Tibial nerve (tissue), 4 donors: ENCODE measurements at regions not wholly inside any gene's neighbourhood (a gene's known extent, or its start where the extent isn't known, plus 50 kb on each side); places are given as distances from the start of the nearest gene placed in this dataset.

Experiments
- DNase-seq, 2 donors: peaks; one replicate each; pipeline ENCODE4 v3.0.0-alpha.2; 2019; ENCODE audit warnings: low spot score in 2 of 2
- H3K27ac ChIP-seq, 4 donors: fragments of 200-600 bp; sonication (generic) in 3 of 4; one replicate each; pipeline ENCODE4 v1.5.1; 2017 to 2019; ENCODE audit warnings: mild to moderate bottlenecking in 1 of 4
- H3K27me3 ChIP-seq, 2 donors: fragments of 200-600 bp; sonication (generic) in 1 of 2; one replicate each; pipeline versions ENCODE4 v1.5.1 to v1.6.0; 2017 to 2019
- H3K36me3 ChIP-seq, 3 donors: fragments of 200-600 bp; sonication (generic); one replicate each; pipeline ENCODE4 v1.5.1; 2018 to 2019
- H3K4me1 ChIP-seq, 4 donors: fragments of 200-600 bp; sonication (generic) in 3 of 4; one replicate each; pipeline ENCODE4 v1.5.1; 2017 to 2019
- H3K4me3 ChIP-seq, 4 donors: fragments of 200-600 bp; sonication (generic) in 3 of 4; one replicate each; pipeline ENCODE4 v1.5.1; 2017 to 2019; ENCODE audit warnings: mild to moderate bottlenecking in 1 of 4, moderate library complexity in 1 of 4
- H3K9me3 ChIP-seq, 4 donors: fragments of 200-600 bp; sonication (generic) in 3 of 4; one replicate each; pipeline ENCODE4 v1.5.1; 2017 to 2019
- EP300 ChIP-seq, 2 donors: sonication (generic); formaldehyde crosslinking; IDR thresholded peaks; one replicate each; pipeline ENCODE4 v1.6.1; 2017; ENCODE audit warnings: antibody characterized with exemption in 2 of 2, mild to moderate bottlenecking in 1 of 2
- POLR2A ChIP-seq, 2 donors: fragments of 450-650 bp; IDR thresholded peaks; one replicate each; pipeline ENCODE4 v1.6.1; 2017; ENCODE audit warnings: antibody characterized with exemption in 2 of 2, mild to moderate bottlenecking in 2 of 2, moderate library complexity in 2 of 2
- WGBS, 2 donors: methylation state at CpG; one replicate each; pipeline ENCODE4 v1.1.5; 2018; 5-methylcytosine and 5-hydroxymethylcytosine counted together
- TF ChIP-seq, protein P1 (sequence below), 5 experiments: fragments of 200-600 bp in 3 of 5; fragments of 450-650 bp in 2 of 5; sonication (generic) in 3 of 5; IDR thresholded peaks; one replicate each; pipeline ENCODE4 v1.5.1; 2016 to 2019; ENCODE audit warnings: antibody characterized with exemption in 5 of 5, mild to moderate bottlenecking in 3 of 5, moderate library complexity in 2 of 5

DNA sequence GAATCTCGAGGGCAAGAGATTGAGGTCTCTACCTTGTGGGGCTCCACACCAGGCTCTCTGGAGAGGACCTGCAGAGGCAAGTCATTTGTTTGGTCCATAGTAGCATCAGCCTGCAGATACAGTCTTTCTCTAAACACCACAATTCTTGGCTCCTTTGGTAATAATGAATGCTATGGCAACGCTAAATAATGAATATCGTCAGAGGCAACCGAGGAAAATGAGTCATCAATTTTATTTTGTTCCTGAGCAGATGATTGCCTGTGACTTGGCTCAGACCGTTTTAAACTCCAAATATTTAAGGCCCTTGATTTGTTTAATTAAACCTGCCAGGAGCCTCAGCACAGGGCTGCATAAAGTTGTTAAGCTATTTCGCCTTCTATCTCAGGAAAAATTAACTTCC, 924.1 kb upstream of the TMEM132C start:
- Histone ChIP-seq H3K27me3 (no peaks in the 10 kb centered on the region), H3K9me3 (peaks cover 0 to 6% (median 0%) of the 10 kb centered on the region in 4 donors), H3K27ac (no peak overlapping the region), H3K4me3 (no peak overlapping the region), H3K36me3 (no peaks in the 10 kb centered on the region), H3K4me1 (no peaks in the 10 kb centered on the region)
- TF ChIP-seq EP300 (IDR thresholded peaks at IDR 0.05) (no peak), POLR2A (IDR thresholded peaks at IDR 0.05) (no peak)
- TF ChIP-seq, protein P1, sequence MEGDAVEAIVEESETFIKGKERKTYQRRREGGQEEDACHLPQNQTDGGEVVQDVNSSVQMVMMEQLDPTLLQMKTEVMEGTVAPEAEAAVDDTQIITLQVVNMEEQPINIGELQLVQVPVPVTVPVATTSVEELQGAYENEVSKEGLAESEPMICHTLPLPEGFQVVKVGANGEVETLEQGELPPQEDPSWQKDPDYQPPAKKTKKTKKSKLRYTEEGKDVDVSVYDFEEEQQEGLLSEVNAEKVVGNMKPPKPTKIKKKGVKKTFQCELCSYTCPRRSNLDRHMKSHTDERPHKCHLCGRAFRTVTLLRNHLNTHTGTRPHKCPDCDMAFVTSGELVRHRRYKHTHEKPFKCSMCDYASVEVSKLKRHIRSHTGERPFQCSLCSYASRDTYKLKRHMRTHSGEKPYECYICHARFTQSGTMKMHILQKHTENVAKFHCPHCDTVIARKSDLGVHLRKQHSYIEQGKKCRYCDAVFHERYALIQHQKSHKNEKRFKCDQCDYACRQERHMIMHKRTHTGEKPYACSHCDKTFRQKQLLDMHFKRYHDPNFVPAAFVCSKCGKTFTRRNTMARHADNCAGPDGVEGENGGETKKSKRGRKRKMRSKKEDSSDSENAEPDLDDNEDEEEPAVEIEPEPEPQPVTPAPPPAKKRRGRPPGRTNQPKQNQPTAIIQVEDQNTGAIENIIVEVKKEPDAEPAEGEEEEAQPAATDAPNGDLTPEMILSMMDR (IDR thresholded peaks at IDR 0.05), result no peak
- DNase-seq, result no peak
- 75 to 77% methylated on average over 6 of the region's 6 CpGs for WGBS, 2 donors

DNA sequence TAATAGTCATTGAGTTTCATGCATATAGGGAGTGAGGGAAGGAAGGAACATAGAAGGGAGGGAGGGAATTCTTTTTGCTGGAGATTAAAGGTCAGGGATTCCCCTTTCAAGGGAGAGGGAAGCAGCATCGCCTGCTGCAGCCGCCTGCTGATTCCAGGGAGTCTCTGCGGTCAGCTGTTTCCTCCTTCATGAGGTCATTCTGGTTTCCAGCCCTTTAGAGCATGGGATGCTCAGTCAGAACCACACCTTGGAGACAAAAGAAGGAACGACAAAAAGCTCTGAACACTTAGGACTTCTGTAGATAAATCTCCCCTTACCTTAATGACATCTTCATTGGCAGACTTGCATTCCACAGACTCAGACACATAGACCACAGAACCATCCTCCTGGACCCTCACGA, 923.0 kb upstream of the TMEM132C start:
- TF ChIP-seq EP300 (IDR thresholded peaks at IDR 0.05) (no peak), POLR2A (IDR thresholded peaks at IDR 0.05) (no peak)
- TF ChIP-seq, protein P1 (IDR thresholded peaks at IDR 0.05), result no peak
- WGBS, 2 donors, result 49 to 50% methylated on average over 5 of the region's 5 CpGs
- peaks cover 0 to 6% (median 0%) of the 10 kb centered on the region in 4 donors for H3K9me3 ChIP-seq
- no peak overlapping the region for H3K4me3 ChIP-seq
- H3K27me3 ChIP-seq, result no peaks in the 10 kb centered on the region
- H3K27ac ChIP-seq, result no peak overlapping the region
- no peak for DNase-seq
- H3K4me1 ChIP-seq, result no peaks in the 10 kb centered on the region
- no peaks in the 10 kb centered on the region for H3K36me3 ChIP-seq

DNA sequence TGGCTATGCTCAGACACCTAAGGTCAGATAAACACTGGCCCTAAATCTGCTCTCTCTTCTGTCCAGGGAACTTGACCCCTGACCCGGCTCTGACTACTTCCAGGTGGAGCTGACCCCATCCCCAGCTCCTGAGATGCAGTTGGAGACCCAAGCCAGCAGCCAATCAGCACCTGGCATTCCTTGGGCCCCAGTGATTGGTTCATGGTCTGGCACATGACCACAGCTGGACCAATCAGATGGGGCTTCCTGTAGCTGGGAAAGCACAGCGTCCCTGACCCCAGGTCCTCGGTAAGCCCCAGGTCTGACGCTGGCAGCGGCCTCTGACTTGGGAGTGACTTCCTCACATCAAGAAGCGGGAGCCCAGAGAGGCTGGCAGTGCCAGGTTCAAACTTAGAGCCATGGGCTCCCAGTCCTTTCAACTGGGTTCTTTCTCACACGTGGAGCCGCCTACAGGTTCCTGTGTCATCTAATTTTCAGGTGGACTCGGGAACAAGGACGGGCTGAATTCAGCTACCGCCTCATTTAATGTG, 915.4 kb upstream of the TMEM132C start:
- Histone ChIP-seq H3K27me3 (no peaks in the 10 kb centered on the region), H3K36me3 (no peaks in the 10 kb centered on the region), H3K9me3 (peaks cover 0 to 5% (median 0%) of the 10 kb centered on the region in 4 donors), H3K4me1 (no peaks in the 10 kb centered on the region), H3K27ac (no peak overlapping the region), H3K4me3 (no peak overlapping the region)
- 89% methylated on average over 10 to 11 of the region's 11 CpGs for WGBS, 2 donors
- no peak for TF ChIP-seq EP300 (IDR thresholded peaks at IDR 0.05)
- TF ChIP-seq, protein P1 (IDR thresholded peaks at IDR 0.05), result no peak
- TF ChIP-seq POLR2A (IDR thresholded peaks at IDR 0.05), result no peak
- DNase-seq, result no peak

DNA sequence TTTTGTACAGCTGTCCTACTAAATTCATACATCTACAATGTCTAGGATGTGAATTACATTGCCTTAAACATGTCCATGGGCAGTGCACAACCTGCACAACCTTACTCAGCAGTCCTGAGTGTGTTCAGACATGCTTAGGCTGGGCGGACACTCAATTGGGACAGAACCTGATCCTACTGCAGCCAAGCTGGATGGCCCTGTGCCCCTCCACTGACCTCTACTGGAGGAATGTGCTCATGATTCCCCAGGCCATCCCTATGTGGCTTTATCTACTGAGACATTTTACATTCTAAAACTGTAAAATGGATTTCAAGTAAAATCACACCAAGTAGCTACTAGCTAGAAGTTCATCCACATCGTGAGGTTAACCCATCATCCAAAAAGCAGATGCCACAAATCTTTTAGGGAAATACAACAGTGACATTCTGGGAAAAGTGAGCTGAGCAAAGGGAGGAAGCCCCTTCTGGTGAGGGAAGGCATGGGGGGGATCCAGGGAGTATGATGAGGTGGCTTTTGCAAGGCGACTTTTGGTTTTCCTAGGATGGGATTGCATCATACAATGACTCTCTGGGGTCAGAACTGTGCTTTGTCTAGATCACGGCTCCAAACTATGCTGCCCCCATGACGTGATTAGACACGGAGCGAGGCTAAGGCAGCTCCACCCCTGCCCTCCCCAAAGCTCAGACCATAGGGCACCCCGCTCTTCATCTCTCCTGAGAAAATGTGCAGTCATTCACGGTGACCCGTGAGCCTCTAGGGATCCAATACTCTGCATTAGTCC, 911.7 kb upstream of the TMEM132C start:
- 45 to 48% methylated on average over 9 to 10 of the region's 10 CpGs for WGBS, 2 donors
- no peaks in the 10 kb centered on the region for H3K9me3 ChIP-seq
- DNase-seq, result no peak
- H3K4me3 ChIP-seq, result no peak overlapping the region
- no peaks in the 10 kb centered on the region for H3K27me3 ChIP-seq
- no peaks in the 10 kb centered on the region for H3K36me3 ChIP-seq
- TF ChIP-seq POLR2A (IDR thresholded peaks at IDR 0.05) (no peak), EP300 (IDR thresholded peaks at IDR 0.05) (no peak)
- TF ChIP-seq, protein P1 (IDR thresholded peaks at IDR 0.05), result no peak
- no peaks in the 10 kb centered on the region for H3K4me1 ChIP-seq
- no peak overlapping the region for H3K27ac ChIP-seq

DNA sequence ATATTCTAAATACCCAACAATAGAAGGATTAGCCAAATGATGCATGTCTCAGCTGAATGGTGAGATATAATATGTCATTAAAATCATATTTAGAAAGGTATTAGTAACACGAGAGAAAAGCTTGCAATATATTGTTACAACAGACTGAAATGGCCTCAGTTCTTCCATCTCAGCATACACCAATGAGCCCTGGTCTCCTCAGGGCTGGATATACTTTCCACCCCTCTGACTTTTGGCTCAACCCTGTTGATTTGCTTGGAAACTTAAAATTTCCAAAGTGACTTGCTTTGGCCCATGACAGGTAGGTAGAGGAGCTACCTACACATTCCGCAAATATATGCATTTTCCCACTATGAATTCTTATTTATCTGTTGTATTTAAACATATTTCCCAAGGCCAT, 908.1 kb upstream of the TMEM132C start:
- no peaks in the 10 kb centered on the region for H3K36me3 ChIP-seq
- H3K27me3 ChIP-seq, result no peaks in the 10 kb centered on the region
- 79 to 80% methylated on average over 2 of the region's 2 CpGs for WGBS, 2 donors
- no peak overlapping the region for H3K4me3 ChIP-seq
- DNase-seq, result no peak
- no peaks in the 10 kb centered on the region for H3K4me1 ChIP-seq
- H3K9me3 ChIP-seq, result no peaks in the 10 kb centered on the region
- TF ChIP-seq POLR2A (IDR thresholded peaks at IDR 0.05) (no peak), EP300 (IDR thresholded peaks at IDR 0.05) (no peak)
- TF ChIP-seq, protein P1 (IDR thresholded peaks at IDR 0.05), result no peak
- no peak overlapping the region for H3K27ac ChIP-seq
